ENCODE measurements at regions not wholly inside any gene's neighbourhood (a gene's known extent, or its start where the extent isn't known, plus 50 kb on each side); places are given as distances from the start of the nearest gene placed in this dataset.
"Not testable (repeated sequence)": the region's sequence is repeated elsewhere in the genome, so short reads cannot be mapped to it uniquely, and the experiment has no call there.

- no peak for DNase-seq
Observed at GRCh38 chr14:40682131-40682913, 924.4 kb upstream of the LRFN5 start.

- no peak for DNase-seq
Observed at GRCh38 chr14:40679256-40679655, 927.4 kb upstream of the LRFN5 start.

GRCh38 chr14:40677206-40677605, 929.5 kb upstream of the LRFN5 start:
- not testable (repeated sequence) for DNase-seq

GRCh38 chr14:40674502-40674901, 932.2 kb upstream of the LRFN5 start:
- no peak for DNase-seq

- DNase-seq = no peak
Observed at GRCh38 chr14:40656311-40656710, 950.4 kb upstream of the LRFN5 start.

- no peak for DNase-seq
Observed at GRCh38 chr14:40652089-40652691, 954.5 kb upstream of the LRFN5 start.

- DNase-seq = no peak
Observed at GRCh38 chr14:40630471-40630870, 976.2 kb upstream of the LRFN5 start.

GRCh38 chr14:40629551-40630137, 977.0 kb upstream of the LRFN5 start:
- not testable (repeated sequence) for DNase-seq

GRCh38 chr14:40629144-40629543, 977.5 kb upstream of the LRFN5 start:
- no peak for DNase-seq

GRCh38 chr14:40623643-40624042, 983.0 kb upstream of the LRFN5 start:
- DNase-seq = no peak

GRCh38 chr14:40618225-40618898, 988.3 kb upstream of the LRFN5 start:
- no peak for DNase-seq

- DNase-seq = no peak
Observed at GRCh38 chr14:40616579-40616978, 990.1 kb upstream of the LRFN5 start.

- no peak for DNase-seq
Observed at GRCh38 chr14:40601063-40601462, 1005.6 kb upstream of the LRFN5 start.

GRCh38 chr14:40599725-40600124, 1007.0 kb upstream of the LRFN5 start:
- DNase-seq = peak; percentile 4

GRCh38 chr14:40581264-40581663, 1025.4 kb upstream of the LRFN5 start:
- no peak for DNase-seq

- DNase-seq = peak; percentile 4
Observed at GRCh38 chr14:40576880-40577478, 1029.7 kb upstream of the LRFN5 start.

- DNase-seq = no peak
Observed at GRCh38 chr14:40574780-40575179, 1031.9 kb upstream of the LRFN5 start.

GRCh38 chr14:40525314-40525713, 1081.4 kb upstream of the LRFN5 start:
- DNase-seq = no peak

- no peak for DNase-seq
Observed at GRCh38 chr14:40523123-40523522, 1083.6 kb upstream of the LRFN5 start.

- no peak for DNase-seq
Observed at GRCh38 chr14:40494483-40494882, 1062.2 kb upstream of the FBXO33 start.

GRCh38 chr14:40487824-40488223, 1055.6 kb upstream of the FBXO33 start:
- DNase-seq = no peak

GRCh38 chr14:40485688-40486087, 1053.5 kb upstream of the FBXO33 start:
- DNase-seq = no peak

- DNase-seq = no peak
Observed at GRCh38 chr14:40476005-40476404, 1043.8 kb upstream of the FBXO33 start.
